OCI-LY3 (cell line): ENCODE measurements at regions not wholly inside any gene's neighbourhood (a gene's known extent, or its start where the extent isn't known, plus 50 kb on each side); places are given as distances from the start of the nearest gene placed in this dataset.

ENCODE experiments used
- EZH2phosphoT487 ChIP-seq: fragments of 200-600 bp; shearing (Covaris generic); IDR thresholded peaks from 2 replicates; pipeline ENCODE4 v1.6.1; 2018; ENCODE audit warnings: antibody characterized with exemption, mixed run types, low read depth
- TF ChIP-seq, protein P1 (sequence below): fragments of 200-600, 300-600 bp; sonication (generic); IDR thresholded peaks from 2 replicates; pipeline ENCODE4 v1.5.1; 2014; ENCODE audit warnings: antibody characterized with exemption, low read length, low read depth

DNA sequence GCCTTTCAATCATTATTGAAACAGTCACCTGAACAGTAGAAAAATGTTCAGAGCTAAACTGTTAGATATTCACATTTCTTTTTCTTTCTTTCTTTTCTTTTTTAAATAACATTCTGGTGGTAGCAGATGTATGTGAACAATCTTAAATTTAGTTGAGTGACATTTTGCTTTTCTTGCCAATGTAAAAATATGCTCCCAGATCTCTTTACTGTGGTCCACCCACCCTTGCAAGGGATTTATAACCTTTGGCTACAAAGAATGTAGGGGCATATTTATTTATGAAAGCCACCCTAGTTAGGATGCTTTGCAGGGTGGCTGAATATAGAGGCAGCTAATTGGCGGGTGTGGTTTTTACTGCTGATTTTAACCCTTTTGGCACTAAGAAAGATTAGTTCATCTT is 473.9 kb downstream of the MFSD1 start:
- TF ChIP-seq, protein P1, sequence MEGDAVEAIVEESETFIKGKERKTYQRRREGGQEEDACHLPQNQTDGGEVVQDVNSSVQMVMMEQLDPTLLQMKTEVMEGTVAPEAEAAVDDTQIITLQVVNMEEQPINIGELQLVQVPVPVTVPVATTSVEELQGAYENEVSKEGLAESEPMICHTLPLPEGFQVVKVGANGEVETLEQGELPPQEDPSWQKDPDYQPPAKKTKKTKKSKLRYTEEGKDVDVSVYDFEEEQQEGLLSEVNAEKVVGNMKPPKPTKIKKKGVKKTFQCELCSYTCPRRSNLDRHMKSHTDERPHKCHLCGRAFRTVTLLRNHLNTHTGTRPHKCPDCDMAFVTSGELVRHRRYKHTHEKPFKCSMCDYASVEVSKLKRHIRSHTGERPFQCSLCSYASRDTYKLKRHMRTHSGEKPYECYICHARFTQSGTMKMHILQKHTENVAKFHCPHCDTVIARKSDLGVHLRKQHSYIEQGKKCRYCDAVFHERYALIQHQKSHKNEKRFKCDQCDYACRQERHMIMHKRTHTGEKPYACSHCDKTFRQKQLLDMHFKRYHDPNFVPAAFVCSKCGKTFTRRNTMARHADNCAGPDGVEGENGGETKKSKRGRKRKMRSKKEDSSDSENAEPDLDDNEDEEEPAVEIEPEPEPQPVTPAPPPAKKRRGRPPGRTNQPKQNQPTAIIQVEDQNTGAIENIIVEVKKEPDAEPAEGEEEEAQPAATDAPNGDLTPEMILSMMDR, result no peak
- TF ChIP-seq EZH2phosphoT487, result no peak
